ENCODE measurements at regions not wholly inside any gene's neighbourhood (a gene's known extent, or its start where the extent isn't known, plus 50 kb on each side); places are given as distances from the start of the nearest gene placed in this dataset.
"Not testable (repeated sequence)": the region's sequence is repeated elsewhere in the genome, so short reads cannot be mapped to it uniquely, and the experiment has no call there.

DNA sequence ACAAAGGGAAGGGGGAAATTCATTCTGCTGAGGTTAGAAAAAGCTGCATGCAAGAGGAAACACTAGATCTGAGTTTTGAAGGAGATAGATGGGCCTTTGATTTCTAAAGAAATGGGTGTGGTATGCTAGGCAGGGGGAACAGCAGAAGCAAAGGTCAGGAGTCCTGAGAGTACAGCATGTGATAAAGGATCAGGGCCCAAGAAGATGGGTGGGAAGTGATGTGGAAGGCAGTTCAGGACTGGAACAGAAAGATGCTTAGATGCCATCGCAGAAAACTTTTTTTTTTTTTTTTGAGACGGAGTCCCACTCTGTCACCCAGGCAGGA, 126.2 kb downstream of the ALDH8A1 start:
- no peak for DNase-seq (ENCODE audit: low spot score)
- intact Hi-C loops (cut with DNase I) = loop anchor here (1.0 to 10.0 kb wide), 6 partner anchors 59 to 666 kb away; no protein-coding TSS in a partner anchor

DNA sequence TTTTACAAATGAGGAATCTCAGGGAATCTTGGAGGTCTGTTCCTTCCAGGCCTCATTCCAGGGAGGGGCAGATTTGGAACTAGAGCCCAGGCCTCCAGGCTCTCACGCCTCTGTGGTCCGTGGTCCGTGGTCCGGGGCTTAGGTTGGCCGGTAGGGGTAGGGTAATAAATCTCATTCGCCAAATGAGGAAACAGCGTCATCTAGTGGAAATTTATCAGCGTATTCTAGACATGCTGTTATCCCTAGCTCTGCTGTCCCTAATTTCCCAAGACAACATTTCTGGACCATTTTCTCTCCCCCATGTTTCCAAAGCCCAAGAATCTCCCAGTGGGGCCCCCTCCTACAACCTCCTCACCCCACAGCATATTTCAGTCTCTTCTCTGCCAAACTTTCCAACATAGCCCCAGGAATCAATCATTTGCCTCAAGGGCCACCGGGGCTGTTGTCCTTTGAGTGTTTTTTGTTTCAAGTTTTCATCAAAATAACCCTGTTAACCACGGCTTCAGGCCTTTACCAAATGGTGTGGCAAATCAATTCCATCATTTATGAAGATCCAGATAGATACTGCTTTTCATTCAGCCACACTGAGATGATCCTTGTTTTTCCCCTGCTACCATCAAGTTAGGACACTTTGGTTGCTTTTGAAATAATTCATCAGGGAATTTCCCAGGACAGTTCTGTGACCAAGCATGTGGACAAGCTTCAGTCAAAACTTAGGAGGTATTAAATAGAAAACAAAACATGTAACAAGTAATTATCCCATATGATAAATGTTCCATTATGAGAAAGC, 126.8 kb downstream of the ALDH8A1 start:
- intact Hi-C loops (cut with DNase I) = loop anchor here (1.0 to 10.0 kb wide), 6 partner anchors 59 to 666 kb away; no protein-coding TSS in a partner anchor

DNA sequence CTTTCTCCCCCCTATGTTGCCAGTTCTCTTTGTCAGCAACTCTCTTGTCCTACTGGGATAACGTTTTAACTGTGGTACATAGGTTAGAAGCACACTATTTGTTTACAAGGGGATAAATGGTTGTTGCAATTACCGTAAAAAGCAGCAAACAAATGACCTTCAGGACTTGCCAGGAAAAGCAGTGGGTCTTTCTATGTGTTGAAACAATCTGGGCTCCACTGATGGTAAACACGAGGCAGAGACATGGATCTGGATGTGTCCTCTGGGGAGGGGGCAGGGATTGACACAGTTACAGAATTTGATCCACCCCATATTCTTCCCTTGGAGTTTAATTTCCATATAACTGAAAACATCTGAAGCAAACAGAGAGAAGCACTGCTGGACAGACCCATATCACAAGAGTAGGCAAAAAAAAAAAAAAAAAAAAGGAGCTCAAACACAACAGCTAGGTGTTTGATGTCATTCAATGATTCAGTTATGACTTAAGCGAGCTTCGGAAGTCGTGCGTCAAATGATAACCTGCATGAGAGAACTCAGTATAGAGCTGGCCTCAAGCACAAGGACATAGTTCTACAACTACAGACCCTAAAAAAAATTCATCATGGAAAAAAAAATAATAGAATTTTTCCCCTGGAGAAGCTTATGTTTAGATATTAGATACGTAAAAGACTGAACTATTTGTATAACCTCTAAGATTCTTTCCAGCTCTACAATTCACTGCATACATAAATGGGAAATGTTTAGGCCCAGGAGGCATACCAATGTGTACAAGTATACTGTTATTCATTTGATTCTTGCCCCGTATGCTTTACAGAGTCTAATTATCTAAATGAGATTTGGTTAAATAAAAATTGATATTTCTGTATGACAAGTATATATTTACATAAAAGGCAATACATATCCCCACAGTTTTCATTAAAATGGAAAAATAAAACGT, 127.7 kb downstream of the ALDH8A1 start:
- intact Hi-C loops (cut with DNase I) = loop anchor here (2.0 to 10.0 kb wide), 4 partner anchors 60 to 665 kb away; no protein-coding TSS in a partner anchor

More for the DNA sequence above, 126.8 kb downstream of the ALDH8A1 start:
- DNase-seq (ENCODE audit: low spot score) = no peak

DNA sequence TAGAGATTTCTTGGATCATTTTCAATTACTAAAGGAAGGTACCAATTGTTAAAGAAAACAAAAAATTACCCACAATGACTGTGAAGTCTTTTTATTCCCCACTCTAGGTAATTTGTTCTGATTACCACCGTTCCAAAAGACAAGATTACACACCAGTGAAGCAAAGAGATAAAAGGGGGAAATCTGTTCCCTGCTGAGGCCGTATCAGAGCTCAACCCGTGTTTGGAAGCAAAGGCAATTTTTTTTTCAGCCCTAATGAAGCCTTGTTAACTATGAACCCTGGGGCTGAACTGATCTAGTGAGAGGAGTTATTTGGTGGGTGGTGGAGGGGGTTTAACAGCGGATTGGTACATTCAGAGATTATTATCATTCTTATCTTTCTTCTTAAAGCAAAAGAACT, 128.5 kb downstream of the ALDH8A1 start:
- DNase-seq (ENCODE audit: low spot score) = no peak
- intact Hi-C loops (cut with DNase I) = loop anchor here (5.0 to 10.0 kb wide), 3 partner anchors 61 to 664 kb away; no protein-coding TSS in a partner anchor

More for the DNA sequence above, 127.7 kb downstream of the ALDH8A1 start:
- DNase-seq (ENCODE audit: low spot score) = no peak

DNA sequence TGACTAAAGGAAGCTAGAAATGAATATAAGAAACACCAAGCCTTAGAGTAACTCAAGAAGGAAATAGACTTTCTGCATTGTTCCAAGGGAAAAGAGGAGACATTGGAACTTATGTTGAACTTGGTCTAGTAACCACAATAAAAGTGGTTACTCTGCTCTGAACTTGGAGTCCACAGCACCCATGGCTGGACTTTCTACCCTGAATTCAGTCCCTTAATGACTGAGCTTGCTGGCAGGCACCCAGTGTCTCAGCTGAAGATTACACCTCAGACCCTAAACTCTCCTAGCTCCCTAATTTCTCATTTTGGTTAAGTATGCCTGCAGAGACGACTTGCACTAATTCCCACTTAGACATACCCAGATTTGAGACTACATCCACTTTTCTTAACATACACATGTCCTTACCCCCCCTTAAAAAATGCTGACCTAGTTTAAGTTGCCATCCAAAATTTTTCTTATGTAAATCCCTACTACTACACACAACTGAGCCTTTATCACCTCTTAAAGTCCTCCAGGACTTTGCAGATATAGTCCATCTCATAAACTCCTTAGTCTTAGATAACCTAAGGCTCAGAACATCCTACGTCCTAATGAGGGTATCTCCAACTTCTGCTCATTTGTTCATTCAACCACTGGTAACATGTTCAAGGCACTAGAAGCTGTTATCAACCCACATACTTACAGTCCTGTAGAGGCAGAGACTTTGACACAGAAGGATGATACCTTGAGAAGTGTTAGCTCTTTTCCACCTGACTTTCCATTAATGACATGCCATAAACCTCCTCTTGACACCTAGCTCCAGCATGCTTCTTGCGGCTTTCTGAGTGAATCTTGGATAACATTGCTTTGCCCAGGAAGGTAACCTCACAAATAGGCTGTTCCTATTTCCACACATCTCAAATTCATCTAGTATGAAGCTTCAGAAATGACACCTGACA, 129.8 kb downstream of the ALDH8A1 start:
- no peak for DNase-seq (ENCODE audit: low spot score)
- intact Hi-C loops (cut with DNase I) = loop anchor here (5.0 to 10.0 kb wide), 3 partner anchors 62 to 663 kb away; no protein-coding TSS in a partner anchor

DNA sequence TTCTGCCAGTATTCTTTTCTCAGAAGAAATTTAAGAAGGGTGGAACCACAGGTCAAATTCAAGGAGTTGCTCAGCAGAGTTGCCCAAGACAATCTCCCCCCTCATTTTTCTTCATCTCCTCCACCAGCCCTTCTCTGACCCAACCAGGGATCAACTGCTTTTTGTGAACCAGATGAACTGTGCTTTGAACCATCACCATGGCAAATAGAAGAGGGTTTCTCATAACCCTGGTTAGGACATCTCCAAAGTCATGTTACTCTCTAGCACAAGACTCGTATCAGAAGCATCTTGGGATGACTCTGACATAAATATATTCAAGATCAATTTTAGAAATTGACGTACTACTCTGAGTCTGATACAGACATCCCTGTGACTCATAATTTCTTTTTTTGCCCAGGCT, 130.7 kb downstream of the ALDH8A1 start:
- no peak for DNase-seq (ENCODE audit: low spot score)
- intact Hi-C loops (cut with DNase I) = no loop called here

DNA sequence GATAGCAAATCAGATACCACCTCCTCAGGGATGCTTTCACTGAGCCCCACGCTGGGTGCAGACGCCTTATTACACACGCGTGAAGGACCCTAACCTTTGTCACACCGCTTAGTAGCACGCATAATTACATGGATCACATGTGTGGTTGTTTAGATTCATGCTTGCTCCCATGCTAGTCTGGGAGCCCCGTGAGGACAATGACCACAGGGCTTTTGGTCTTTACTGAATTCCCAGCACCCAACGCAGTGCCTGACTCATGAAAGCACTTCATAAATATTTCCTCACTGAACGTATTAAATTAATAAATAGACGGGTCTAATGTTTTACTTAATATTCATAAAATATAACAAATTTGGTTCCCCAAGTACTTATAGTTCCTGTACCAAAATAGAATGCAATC, 132.5 kb downstream of the ALDH8A1 start:
- intact Hi-C loops (cut with DNase I) = no loop called here

DNA sequence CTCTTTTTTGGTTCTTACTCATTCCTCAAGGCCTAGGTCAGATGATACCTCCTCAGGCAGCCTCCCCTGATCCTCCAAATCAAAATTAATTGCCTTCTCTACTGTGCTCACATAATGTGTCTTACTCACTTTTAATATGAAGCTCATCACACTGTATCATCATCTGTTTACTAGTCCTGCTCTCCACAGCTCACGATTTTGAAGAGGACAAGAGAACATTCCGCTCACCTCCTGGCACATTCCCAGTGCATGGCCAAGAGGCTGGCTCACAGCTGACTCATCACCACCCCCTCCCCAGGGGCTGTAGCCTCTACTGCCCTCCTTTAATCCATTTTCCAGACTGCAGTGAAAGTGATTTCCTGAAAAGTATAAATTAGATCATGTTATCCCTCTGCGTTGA, 133.1 kb downstream of the ALDH8A1 start:
- no peak for DNase-seq (ENCODE audit: low spot score)
- intact Hi-C loops (cut with DNase I) = no loop called here

More for the DNA sequence above, 132.5 kb downstream of the ALDH8A1 start:
- DNase-seq (ENCODE audit: low spot score) = no peak

DNA sequence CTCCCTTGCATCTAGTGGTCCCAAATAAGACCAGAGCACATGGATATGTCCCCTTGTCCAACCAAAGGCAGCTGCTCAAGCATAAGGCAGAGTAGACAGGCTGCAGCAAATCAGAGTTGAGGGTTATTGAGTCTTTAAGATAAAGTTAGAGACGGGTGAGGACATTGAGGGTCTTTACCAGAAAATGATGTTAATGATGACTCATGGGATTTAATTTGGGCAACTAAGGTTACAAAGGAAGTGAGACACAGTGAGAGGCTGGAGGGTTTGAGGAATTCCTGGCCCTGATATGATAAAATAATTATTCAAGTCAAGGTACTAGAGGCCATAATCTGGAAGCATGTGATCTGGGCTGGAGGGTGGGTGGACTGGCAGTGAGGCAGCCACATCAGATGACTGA, 133.6 kb downstream of the ALDH8A1 start:
- intact Hi-C loops (cut with DNase I) = no loop called here
- DNase-seq (ENCODE audit: low spot score) = no peak

DNA sequence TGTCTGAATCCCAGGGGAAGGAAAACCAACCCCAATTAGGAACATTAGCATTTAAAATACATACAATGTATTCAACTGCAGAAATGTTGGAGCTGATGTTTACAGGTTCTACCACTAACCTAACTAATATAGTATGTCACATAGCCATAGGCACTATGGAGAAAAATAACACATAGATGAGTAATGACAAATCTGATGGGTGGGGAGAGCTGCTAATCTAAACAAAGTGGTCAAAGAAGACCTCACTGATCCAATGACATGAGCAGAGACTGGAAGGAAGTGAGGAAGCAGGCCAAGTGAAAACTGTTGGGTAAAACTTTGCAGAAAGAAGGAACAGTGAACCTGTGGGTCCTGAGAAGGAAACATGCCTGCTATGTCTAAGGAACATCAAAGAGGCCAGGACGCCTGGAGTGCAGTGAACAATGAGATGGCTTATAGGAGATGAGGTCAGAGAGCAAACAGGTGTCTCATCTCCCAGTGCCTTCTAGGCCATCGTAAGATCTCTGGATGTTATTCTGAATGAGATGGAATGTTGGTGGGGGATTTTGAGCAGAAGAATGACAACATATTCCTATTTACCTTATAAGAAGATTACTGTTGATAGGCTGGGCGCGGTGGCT, 135.7 kb downstream of the ALDH8A1 start:
- intact Hi-C loops (cut with DNase I) = no loop called here

DNA sequence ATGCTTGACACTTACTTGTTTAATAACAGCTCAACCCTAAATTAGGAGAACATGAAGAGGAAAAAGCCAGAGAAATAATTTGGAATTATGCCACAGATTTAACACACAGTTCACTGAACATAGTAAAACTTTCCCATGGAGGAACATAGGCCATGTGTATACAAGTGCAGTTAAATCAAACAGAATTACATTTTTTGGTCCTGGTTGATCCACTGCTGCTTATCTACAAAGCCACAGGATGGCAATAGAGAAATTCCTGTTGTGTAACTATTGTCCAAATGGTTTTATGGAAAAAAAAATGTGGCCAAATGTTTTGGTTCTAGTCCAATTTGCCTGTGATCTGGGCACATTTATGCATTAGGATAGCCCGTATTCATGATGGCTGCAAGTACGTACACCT, 136.8 kb downstream of the ALDH8A1 start:
- intact Hi-C loops (cut with DNase I) = no loop called here
- no peak for DNase-seq (ENCODE audit: low spot score)

More for the DNA sequence above, 135.7 kb downstream of the ALDH8A1 start:
- DNase-seq (ENCODE audit: low spot score) = no peak

DNA sequence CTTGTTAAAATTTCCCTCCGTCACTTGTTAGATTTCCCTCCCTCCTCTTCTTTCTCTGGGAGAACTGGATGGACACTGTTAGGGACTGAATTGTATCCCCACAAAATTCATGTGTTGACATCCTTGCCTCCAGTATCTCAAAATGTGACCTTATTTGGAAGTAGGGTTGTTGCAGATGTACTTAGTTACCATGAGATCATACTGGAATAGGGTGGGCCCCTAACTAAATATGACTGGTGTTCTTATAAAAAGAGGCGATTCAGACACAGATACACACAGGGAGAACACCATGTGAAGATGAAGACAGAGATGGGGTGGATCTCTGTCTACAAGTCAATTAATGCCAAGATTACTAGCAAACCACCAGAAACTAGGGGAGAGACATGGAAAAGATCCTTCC, 139.5 kb downstream of the ALDH8A1 start:
- intact Hi-C loops (cut with DNase I) = no loop called here
- DNase-seq (ENCODE audit: low spot score) = no peak

DNA sequence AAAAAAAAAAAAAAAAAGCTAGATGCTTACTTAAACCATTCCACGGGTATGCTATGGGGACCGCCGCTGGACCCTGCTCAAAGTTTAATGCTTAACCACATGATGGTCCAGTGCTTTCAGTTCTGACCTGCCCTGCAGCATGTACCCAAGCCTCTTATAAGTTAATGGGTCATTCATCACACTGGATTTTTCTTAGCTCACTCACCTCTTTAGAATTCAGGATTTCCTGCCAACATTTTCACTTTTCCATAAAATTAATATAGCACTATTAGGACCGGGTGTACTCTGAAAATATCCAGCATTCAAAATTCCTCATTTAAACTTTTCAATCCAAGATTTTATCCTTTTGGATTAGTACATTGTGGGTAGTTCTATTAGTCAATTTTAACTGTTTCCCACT, 140.8 kb downstream of the ALDH8A1 start:
- intact Hi-C loops (cut with DNase I) = no loop called here
- DNase-seq (ENCODE audit: low spot score) = no peak

DNA sequence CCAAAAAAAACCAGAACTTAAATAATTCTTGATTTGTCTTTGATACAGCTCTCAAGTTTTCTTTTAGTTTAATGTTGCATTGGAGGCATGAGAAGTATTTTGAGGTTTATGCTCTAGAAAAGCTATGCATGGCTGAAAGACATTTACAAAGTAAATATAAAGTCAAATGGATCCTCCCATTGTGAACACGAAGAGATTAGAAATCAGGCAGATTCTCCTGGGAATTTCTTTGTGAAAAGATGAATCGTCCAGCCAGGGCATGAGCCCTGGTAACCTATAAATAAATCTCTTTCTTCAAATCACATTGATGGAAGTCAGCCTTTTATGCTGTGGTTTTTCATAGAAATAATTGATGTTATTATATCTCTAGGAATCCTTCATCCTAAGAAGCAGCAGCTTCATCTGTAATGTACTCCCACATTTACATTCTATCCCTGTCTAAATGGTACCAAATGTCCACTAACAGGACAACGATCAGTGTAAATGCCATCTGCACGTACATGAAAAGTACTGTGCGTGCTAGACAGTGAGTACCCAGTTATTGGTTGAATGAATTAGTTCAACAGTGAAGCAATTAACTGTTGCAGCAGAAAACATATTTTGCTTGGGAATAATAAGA, 143.6 kb downstream of the ALDH8A1 start:
- intact Hi-C loops (cut with DNase I) = no loop called here
- DNase-seq (ENCODE audit: low spot score) = no peak

DNA sequence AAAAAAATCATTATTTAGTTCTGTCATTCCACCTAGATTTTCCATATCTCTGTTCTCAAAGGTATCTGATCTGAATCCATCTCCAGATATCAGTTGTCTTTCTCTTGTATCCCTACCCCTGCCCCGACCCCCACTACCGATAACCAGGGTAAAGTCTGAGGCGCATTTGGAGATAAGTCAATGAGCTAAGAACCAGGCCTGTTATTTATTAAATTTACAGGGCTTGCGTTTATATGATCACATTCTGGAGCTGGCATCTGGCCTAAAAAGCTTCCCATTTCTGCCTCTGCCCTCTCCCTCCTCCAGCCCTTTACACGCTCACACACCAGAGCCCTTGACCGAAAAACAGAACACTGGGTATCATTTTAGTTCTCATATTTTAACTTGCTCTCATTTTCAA, 144.7 kb downstream of the ALDH8A1 start:
- intact Hi-C loops (cut with DNase I) = no loop called here
- DNase-seq (ENCODE audit: low spot score) = no peak

DNA sequence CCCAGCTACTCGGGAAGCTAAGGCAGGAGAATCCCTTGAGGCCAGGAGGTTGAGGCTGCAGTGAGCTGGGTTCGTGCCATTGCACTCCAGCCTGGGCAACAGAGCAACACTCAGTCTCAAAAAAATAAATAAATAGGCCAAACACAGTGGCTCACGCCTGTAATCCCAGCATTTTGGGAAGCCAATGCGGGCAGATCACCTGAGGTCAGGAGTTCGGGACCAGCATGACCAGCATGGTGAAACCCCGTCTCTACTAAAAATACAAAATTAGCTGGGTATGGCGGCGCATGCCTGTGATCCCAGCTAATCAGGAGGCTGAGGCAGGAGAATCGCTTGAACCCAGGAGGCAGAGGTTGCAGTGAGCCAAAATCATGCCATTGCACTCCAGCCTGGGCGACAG, 145.6 kb downstream of the ALDH8A1 start:
- DNase-seq (ENCODE audit: low spot score); intact Hi-C loops (cut with DNase I): not testable (repeated sequence)

DNA sequence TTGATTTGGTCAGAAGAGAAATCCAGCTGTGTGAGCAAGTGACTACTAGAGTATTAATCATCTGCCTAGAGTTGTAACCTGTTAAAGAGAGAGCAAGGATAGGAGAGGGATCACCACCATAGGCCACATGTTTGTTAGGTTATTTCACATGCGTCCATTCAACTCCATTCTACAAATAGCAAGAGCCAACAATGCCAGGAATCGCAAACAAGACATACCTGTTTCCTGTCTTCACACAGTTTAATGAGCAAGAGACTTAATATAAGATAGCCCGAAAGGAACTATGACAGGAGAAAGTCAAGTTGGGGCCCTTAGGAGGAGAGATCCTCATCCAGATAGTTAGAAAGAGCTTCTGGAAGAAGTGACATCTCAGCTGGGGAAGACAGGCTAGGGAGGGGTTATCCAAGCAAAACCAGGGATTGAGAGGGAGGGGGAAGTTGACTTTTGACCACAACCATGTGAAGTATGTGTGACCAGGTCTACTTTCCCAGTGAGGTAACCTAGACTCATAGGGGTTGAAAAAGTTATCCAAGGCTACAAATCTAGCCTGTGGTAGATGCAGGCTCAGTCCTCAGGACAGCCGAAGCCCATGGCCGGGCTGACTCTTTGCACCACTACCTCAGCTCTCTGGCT, 147.4 kb downstream of the ALDH8A1 start:
- DNase-seq (ENCODE audit: low spot score) = no peak
- intact Hi-C loops (cut with DNase I) = no loop called here
